HG03095 (cell line): ENCODE measurements at regions not wholly inside any gene's neighbourhood (a gene's known extent, or its start where the extent isn't known, plus 50 kb on each side); places are given as distances from the start of the nearest gene placed in this dataset.
"Not testable (repeated sequence)": the region's sequence is repeated elsewhere in the genome, so short reads cannot be mapped to it uniquely, and the experiment has no call there.

ENCODE experiments used
- ATAC-seq: cut with Tn5 transposase; IDR thresholded peaks from one replicate; pipeline ENCODE4 v1.9.1; 2021; ENCODE audit warnings: moderate library complexity; ENCODE audit not compliant: unreplicated experiment

- no peak for ATAC-seq
Observed at GRCh38 chr16:14384745-14385144, 245.3 kb downstream of the PARN start.

- not testable (repeated sequence) for ATAC-seq
Observed at GRCh38 chr16:14383844-14384243, 246.2 kb downstream of the PARN start.

- ATAC-seq: no peak
Observed at GRCh38 chr16:14378689-14379467, 251.2 kb downstream of the PARN start.

DNA sequence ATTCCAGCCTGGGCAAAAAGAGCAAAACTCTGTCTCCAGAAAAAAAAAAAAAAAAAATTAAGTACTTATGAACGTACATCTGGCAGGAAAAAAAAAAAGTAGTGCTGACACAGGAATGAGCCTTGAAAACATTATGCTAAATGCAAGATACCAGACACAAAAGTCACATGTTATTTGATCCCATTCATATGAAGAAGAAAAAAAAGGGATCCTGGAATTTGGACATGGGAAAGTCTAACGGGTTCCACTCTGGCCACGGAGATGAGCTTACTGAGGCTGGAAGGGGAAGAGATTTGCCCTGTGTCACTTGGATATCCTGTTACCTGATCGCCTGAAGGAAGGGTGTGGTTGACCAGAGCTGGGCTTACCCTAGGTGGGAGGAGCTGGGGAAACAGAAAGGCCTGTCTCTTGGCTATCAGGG is 251.9 kb downstream of the PARN start:
- ATAC-seq: no peak

- ATAC-seq: no peak
Observed at GRCh38 chr16:14377326-14377725, 252.7 kb downstream of the PARN start.

- no peak for ATAC-seq
Observed at GRCh38 chr16:14375132-14375491, 254.9 kb downstream of the PARN start.

GRCh38 chr16:14374451-14375131 is 255.5 kb downstream of the PARN start:
- no peak for ATAC-seq

- ATAC-seq: no peak
Observed at GRCh38 chr16:14373896-14374295, 256.2 kb downstream of the PARN start.

GRCh38 chr16:14373406-14373805 is 256.7 kb downstream of the PARN start:
- no peak for ATAC-seq

DNA sequence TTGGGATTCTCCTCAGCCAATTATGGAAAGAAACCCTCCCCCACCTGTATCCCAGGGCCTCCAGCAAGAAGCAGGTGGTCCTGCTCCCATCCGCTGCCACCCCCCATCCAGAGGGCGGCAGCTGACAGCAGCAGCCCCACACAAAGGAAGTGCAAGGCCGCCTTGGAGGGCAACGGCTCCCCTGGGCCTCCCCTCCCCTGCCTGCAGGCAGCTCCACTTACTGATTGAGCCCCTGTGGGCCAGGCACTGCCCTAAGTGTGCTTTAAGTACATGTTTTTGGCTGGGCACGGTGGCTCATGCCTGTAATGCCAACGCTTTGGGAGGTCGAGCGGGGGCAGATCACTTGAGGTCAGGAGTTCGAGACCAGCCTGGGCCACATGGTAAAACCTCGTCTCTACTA is 257.6 kb downstream of the PARN start:
- ATAC-seq: no peak

DNA sequence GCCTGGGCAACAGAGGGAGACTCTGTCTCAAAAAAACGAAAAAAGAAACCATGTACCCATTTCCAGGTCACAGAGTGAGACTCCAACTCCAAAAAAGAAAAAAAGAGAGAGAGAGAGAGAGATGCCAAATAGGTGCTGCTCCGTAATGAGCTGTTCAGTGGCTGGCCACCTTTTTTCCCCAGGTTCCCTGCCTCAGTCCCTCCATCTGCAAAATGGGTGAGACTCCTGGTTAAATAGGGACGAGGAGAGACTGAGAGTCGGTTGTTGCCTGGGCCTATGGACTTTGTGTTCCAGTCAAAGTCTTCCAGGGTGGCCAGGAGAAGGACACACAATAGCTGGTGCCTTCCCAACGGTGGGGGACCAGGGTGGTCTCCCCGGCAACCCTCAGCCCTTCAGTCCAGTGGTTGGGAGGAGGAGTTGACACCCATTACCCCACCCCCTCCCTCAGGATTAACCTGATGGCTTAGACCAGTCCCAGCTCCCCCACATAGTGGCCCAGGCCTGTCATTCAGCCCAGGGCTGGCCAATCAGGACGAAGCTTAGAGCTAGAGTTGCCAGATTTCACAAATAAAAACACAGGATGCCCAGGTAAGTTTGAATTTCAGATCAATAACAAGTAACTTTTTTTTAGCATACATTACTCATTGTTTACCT is 258.2 kb downstream of the PARN start:
- no peak for ATAC-seq

DNA sequence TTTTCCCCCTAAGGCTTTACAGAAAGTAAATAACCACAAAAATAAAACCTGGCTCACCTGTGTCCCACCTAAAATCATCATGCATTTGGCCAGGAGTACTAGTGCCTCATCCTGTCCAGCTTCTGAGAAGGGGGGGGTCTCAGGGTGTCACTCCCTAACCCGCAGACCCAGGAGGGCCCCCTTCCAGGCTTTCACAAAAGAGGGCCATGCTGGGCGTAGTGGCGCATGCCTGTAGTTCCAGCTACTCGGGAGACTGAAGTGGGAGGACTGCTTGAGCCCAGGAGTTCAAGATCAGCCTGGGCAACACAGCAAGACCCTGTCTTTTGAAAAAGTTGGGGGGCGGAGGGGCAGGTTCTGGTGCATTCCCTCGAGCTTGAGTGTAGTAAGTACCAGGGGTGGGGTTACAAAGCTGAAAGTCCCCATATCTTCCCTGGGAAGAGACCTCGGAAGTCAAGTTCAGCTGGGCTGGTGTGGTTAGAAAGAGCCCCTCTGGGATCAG is 259.3 kb downstream of the PARN start:
- ATAC-seq: no peak

DNA sequence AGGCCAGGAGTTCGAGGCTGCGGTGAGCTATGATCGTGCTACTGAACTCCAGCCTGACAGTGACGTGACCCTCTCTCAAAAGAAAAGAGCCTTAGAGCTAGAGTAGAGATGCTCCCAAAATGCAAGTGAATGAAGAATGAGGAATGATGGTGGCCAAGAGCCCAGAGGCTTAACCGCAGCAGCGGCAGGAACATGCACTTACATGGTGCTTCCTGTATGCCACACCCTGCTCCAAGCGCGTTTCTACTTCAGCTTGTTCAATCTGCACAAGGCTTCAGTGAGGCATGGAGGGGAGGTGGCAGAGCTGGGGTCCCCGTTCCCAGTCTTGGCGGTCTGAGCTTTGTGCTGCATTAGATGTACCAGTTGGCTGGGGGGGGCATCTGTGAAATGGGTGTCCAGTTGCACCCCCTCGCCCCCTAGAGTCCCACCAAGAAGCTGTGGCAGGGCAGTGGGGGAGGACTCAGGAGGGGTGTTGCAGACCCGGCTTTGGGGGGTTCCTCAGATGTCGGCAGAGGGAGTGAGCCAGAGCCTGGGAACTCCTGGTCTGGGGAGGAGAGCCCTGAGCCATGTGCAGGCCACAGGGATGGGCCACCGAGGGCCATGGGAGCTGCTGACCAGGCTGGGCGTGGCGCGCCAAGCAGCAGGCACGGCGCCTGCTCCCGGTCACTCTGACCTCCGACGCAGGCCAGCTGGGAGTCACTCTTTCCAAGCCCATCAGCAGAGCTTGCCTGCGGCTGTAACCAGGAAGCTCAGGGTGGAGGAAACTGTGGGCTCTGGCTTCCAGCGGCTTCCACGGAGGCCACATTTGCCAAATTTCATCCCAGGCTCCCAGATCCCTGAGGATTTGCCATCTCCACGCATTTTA is 260.1 kb downstream of the PARN start:
- no peak for ATAC-seq

GRCh38 chr16:14368399-14368798 is 261.7 kb downstream of the PARN start:
- no peak for ATAC-seq

GRCh38 chr16:14366974-14367707 is 262.9 kb downstream of the PARN start:
- ATAC-seq: no peak

- no peak for ATAC-seq
Observed at GRCh38 chr16:14366447-14366846, 263.6 kb downstream of the PARN start.

DNA sequence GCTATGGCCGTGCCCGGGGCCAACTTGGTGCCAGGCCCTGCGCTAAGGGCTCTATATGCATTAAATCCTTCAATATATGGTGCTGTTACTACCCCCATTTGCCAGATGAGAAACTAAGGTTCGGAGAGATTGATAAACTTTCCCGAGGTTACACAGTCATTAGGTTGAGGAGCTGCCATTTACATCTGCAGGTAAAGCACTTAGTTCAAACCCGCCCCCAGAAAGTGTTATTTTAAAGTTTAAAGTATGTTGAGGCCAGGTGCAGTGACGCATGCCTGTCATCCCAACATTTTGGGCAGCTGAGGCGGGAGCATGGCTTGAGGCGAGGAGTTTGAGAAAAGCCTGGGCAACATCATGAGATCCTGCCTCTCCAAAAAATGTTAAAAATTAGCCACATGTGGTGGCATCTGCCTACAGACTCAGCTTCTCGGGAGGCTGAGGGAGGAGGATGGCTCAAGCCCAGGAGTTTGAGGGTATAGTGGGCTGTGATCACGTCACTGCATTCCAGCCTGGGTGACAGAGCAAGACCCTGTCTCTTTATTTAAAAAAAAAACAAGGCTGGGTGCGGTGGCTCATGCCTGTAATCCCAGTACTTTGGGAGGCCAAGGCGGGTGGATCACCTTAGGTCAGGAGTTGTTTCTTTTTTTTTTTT is 264.7 kb downstream of the PARN start:
- ATAC-seq: no peak

DNA sequence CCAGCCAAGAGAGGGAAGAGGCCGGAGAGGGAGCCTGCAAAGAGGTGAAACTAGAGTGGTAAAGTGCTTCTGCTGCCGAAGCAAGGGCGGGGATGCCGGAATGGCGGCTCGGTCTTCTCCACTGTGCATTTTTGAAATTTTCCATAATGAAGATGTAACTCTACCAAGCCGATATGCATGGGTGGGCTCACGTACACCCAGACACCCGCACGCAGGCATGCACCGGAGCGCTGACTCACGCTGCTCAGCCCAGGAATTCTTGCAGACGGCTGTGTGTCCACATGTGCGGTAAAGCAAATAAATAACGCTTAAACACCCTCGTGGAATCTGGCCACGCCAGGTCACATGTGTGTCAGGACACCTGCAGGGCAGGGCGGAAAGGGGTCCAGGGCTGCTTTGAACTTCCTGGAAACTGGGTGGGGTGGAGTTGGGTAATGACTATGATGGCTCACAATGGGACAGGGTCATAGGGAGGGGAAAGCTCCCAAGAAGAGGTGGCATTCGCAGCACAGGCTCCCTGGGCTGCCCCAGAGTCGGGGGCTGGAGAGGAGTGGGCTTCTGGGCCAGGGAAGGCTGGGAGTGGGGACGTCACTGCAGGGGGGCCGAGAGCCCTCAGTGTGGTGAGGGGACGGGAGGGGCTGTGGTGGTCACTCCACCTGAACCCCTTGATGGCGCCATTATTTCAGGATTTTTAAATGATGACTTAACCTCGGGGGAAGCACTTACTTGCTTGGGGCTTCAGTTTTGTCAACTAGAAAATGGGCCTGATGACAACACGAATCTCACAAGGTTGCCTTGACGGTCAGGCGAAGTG is 265.5 kb downstream of the PARN start:
- no peak for ATAC-seq

- no peak for ATAC-seq
Observed at GRCh38 chr16:14364112-14364385, 266.0 kb downstream of the PARN start.
